ENCODE measurements at regions not wholly inside any gene's neighbourhood (a gene's known extent, or its start where the extent isn't known, plus 50 kb on each side); places are given as distances from the start of the nearest gene placed in this dataset.

DNA sequence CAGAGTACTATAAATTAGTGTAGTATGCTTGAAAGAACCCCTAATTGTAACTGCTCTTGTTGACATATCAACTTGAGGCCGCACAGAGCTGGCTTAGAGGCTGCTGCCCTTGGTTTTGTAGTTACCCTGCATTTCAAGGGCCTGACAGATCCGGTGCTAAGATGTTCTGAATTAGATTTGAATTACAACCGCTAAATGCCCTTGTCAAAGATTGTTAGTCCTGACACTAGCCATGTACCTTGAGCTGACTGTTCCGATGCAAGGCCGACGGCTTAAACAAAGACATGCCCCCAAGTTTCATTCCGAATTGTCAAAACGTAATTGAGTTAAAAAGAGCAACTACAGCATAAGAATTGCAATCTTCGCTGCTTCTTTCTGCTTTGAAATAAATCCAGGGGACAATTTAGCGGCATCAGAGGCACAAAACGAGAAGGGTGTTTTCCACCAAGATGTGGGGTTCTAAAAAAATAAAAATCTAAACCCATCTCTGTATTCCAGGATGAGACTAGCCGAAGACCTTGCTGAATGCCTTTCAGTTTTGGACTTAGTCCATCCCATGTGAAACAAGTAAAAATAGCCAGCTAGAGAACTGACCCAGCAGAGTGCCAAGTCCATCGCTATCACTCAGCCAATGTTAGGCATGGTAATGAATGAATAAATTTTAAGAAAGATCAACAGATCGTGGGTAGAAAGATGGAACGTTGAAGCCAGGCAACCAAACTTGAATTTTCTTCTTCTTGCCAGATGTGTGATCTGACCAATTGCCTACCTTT, 148.7 kb downstream of the DICER1 start:
- Histone ChIP-seq H3K9ac (ENCODE audit: control insufficient read depth, extremely low read depth, insufficient read depth, low read length) (no peak overlapping the region), H4K20me1 (ENCODE audit: control insufficient read depth, extremely low read depth, insufficient read depth, low read length) (no peaks in the 10 kb centered on the region), H3K4me2 (ENCODE audit: control insufficient read depth, extremely low read depth, insufficient read depth, low read depth, low read length) (no peak overlapping the region), H3K4me3 (ENCODE audit: control insufficient read depth in 2 of 3, extremely low read depth in 1 of 3, insufficient read depth in 2 of 3, low read depth in 1 of 3, low read length in 3 of 3) (no peak overlapping the region), H3K79me2 (ENCODE audit: control insufficient read depth, insufficient read depth, low read length) (no peaks in the 10 kb centered on the region), H3K27ac (ENCODE audit: control insufficient read depth, insufficient read depth, low read length) (no peak overlapping the region), H3K4me1 (ENCODE audit: control insufficient read depth, extremely low read depth, insufficient read depth, low read length) (no peaks in the 10 kb centered on the region), H2AFZ (ENCODE audit: control insufficient read depth, low read length) (no peak overlapping the region), H3K27me3 (ENCODE audit: control insufficient read depth, extremely low read depth, insufficient read depth, low read length) (no peaks in the 10 kb centered on the region), H3K9me3 (ENCODE audit: control insufficient read depth, low read depth, low read length) (no peaks in the 10 kb centered on the region), H3K9me1 (ENCODE audit: control insufficient read depth, extremely low read depth, insufficient read depth, low read length) (no peaks in the 10 kb centered on the region), H3K36me3 (ENCODE audit: control insufficient read depth in 2 of 2, extremely low read depth in 1 of 2, insufficient read depth in 2 of 2, low read length in 2 of 2) (no peaks in the 10 kb centered on the region)
- dilution Hi-C loops (cut with MboI; ENCODE audit: extremely low pct_ligation_motif_present, low sequenced_read_pairs): no loop called here
- FAIRE-seq (no peak), DNase-seq (ENCODE audit: low read depth, low spot score) (no peak)
- TF ChIP-seq, protein P1, sequence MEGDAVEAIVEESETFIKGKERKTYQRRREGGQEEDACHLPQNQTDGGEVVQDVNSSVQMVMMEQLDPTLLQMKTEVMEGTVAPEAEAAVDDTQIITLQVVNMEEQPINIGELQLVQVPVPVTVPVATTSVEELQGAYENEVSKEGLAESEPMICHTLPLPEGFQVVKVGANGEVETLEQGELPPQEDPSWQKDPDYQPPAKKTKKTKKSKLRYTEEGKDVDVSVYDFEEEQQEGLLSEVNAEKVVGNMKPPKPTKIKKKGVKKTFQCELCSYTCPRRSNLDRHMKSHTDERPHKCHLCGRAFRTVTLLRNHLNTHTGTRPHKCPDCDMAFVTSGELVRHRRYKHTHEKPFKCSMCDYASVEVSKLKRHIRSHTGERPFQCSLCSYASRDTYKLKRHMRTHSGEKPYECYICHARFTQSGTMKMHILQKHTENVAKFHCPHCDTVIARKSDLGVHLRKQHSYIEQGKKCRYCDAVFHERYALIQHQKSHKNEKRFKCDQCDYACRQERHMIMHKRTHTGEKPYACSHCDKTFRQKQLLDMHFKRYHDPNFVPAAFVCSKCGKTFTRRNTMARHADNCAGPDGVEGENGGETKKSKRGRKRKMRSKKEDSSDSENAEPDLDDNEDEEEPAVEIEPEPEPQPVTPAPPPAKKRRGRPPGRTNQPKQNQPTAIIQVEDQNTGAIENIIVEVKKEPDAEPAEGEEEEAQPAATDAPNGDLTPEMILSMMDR (optimal IDR thresholded peaks at IDR 0.05 in 1 of 3, IDR thresholded peaks at IDR 0.05 in 1 of 3, conservative IDR thresholded peaks at IDR 0.05 in 1 of 3; ENCODE audit: extremely low read depth in 1 of 3, insufficient read depth in 2 of 3, low read length in 3 of 3): no peak
- TF ChIP-seq EZH2 (IDR thresholded peaks at IDR 0.05; ENCODE audit: low read length): no peak

DNA sequence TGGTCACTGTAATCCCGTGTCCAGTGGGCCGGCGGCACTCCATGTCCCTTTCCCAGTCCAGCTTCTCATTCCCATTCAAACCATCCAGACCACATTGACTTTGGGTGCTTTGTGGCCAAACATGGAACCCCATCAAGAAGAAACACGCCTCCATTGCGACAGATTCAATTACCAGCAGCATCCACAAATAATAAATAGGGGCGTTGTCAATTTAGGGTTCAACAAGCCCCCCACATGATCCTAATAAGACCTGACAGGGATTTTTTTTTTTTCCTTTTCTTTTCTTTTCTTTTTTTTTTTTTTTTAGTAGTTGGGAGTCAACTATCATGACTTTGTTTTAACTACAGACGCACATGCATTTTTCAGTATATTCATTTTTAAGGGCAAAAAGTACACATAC, 149.4 kb downstream of the DICER1 start:
- Histone ChIP-seq H3K9me1 (ENCODE audit: control insufficient read depth, extremely low read depth, insufficient read depth, low read length) (no peaks in the 10 kb centered on the region), H2AFZ (ENCODE audit: control insufficient read depth, low read length) (no peak overlapping the region), H3K4me1 (ENCODE audit: control insufficient read depth, extremely low read depth, insufficient read depth, low read length) (no peaks in the 10 kb centered on the region), H3K4me3 (ENCODE audit: control insufficient read depth in 2 of 3, extremely low read depth in 1 of 3, insufficient read depth in 2 of 3, low read depth in 1 of 3, low read length in 3 of 3) (no peak overlapping the region), H3K27me3 (ENCODE audit: control insufficient read depth, extremely low read depth, insufficient read depth, low read length) (no peaks in the 10 kb centered on the region), H3K9ac (ENCODE audit: control insufficient read depth, extremely low read depth, insufficient read depth, low read length) (no peak overlapping the region), H3K36me3 (ENCODE audit: control insufficient read depth in 2 of 2, extremely low read depth in 1 of 2, insufficient read depth in 2 of 2, low read length in 2 of 2) (no peaks in the 10 kb centered on the region), H3K4me2 (ENCODE audit: control insufficient read depth, extremely low read depth, insufficient read depth, low read depth, low read length) (no peak overlapping the region), H4K20me1 (ENCODE audit: control insufficient read depth, extremely low read depth, insufficient read depth, low read length) (no peaks in the 10 kb centered on the region), H3K9me3 (ENCODE audit: control insufficient read depth, low read depth, low read length) (no peaks in the 10 kb centered on the region), H3K27ac (ENCODE audit: control insufficient read depth, insufficient read depth, low read length) (no peak overlapping the region), H3K79me2 (ENCODE audit: control insufficient read depth, insufficient read depth, low read length) (no peaks in the 10 kb centered on the region)
- no peak for DNase-seq (ENCODE audit: low read depth, low spot score)
- dilution Hi-C loops (cut with MboI; ENCODE audit: extremely low pct_ligation_motif_present, low sequenced_read_pairs): no loop called here
- FAIRE-seq: no peak
- TF ChIP-seq, protein P1 (optimal IDR thresholded peaks at IDR 0.05 in 1 of 3, IDR thresholded peaks at IDR 0.05 in 1 of 3, conservative IDR thresholded peaks at IDR 0.05 in 1 of 3; ENCODE audit: extremely low read depth in 1 of 3, insufficient read depth in 2 of 3, low read length in 3 of 3): no peak
- TF ChIP-seq EZH2 (IDR thresholded peaks at IDR 0.05; ENCODE audit: low read length): no peak

Data from keratinocyte (primary cell).